ENCODE measurements at regions not wholly inside any gene's neighbourhood (a gene's known extent, or its start where the extent isn't known, plus 50 kb on each side); places are given as distances from the start of the nearest gene placed in this dataset.
"Not testable (repeated sequence)": the region's sequence is repeated elsewhere in the genome, so short reads cannot be mapped to it uniquely, and the experiment has no call there.

GRCh38 chrX:17944833-17945497 is 83.9 kb upstream of the RAI2 start:
- H4K20me1 ChIP-seq (ENCODE audit: insufficient read depth), result no peaks in the 10 kb centered on the region
- H3K4me2 ChIP-seq (ENCODE audit: low read length), result no peak overlapping the region
- H3K9me3 ChIP-seq (ENCODE audit: low read length), result no peaks in the 10 kb centered on the region
- no peaks in the 10 kb centered on the region for H3K79me2 ChIP-seq (replicated peaks; ENCODE audit: insufficient read depth, low read length)
- H2AFZ ChIP-seq (ENCODE audit: low read depth, low read length), result no peak overlapping the region
- H3K36me3 ChIP-seq (ENCODE audit: insufficient read depth, low read length), result no peaks in the 10 kb centered on the region
- H3K9me2 ChIP-seq (ENCODE audit: insufficient read depth, low read length), result no peaks in the 10 kb centered on the region
- H3F3A ChIP-seq (ENCODE audit: insufficient read depth, low read length, poor library complexity, severe bottlenecking), result no peaks in the 10 kb centered on the region
- no peak overlapping the region for H3K9ac ChIP-seq (ENCODE audit: low read length)
- H3K27ac ChIP-seq (ENCODE audit: low read length), result no peak overlapping the region
- no peak for TF ChIP-seq POLR2AphosphoS5 (IDR thresholded peaks at IDR 0.05)
- TF ChIP-seq SMC3 (conservative IDR thresholded peaks at IDR 0.05; ENCODE audit: poor library complexity), result no peak
- TF ChIP-seq CTCF (IDR thresholded peaks at IDR 0.05; ENCODE audit: poor library complexity, severe bottlenecking), result no peak
- no peak for TF ChIP-seq EP300 (conservative IDR thresholded peaks at IDR 0.05; ENCODE audit: poor library complexity, severe bottlenecking)
- TF ChIP-seq MXI1 (conservative IDR thresholded peaks at IDR 0.05; ENCODE audit: poor library complexity, severe bottlenecking), result no peak
- no peak for TF ChIP-seq TAF1 (IDR thresholded peaks at IDR 0.05; ENCODE audit: low read depth)
- no peak for TF ChIP-seq REST (IDR thresholded peaks at IDR 0.05; ENCODE audit: borderline replicate concordance)
- TF ChIP-seq RAD21 (conservative IDR thresholded peaks at IDR 0.05), result no peak
- no peak for TF ChIP-seq EZH2 (IDR thresholded peaks at IDR 0.05; ENCODE audit: borderline replicate concordance, insufficient read depth, low read length, poor library complexity, severe bottlenecking)
- no peaks in the 10 kb centered on the region for H3K27me3 ChIP-seq (ENCODE audit: insufficient read depth, low read depth, low read length)
- H3K4me3 ChIP-seq (ENCODE audit: low read length), result no peak overlapping the region

GRCh38 chrX:17941171-17941570 is 80.1 kb upstream of the RAI2 start:
- not testable (repeated sequence) for H3K27me3 ChIP-seq (ENCODE audit: insufficient read depth, low read depth, low read length); H3K79me2 ChIP-seq (replicated peaks; ENCODE audit: insufficient read depth, low read length); H2AFZ ChIP-seq (ENCODE audit: low read depth, low read length); H3K27ac ChIP-seq (ENCODE audit: low read length); H4K20me1 ChIP-seq (ENCODE audit: insufficient read depth); H3K4me2 ChIP-seq (ENCODE audit: low read length); H3K9ac ChIP-seq (ENCODE audit: low read length); H3K4me3 ChIP-seq (ENCODE audit: low read length); H3K36me3 ChIP-seq (ENCODE audit: insufficient read depth, low read length); H3K9me2 ChIP-seq (ENCODE audit: insufficient read depth, low read length); H3F3A ChIP-seq (ENCODE audit: insufficient read depth, low read length, poor library complexity, severe bottlenecking); H3K9me3 ChIP-seq (ENCODE audit: low read length)

- TF ChIP-seq REST (IDR thresholded peaks at IDR 0.05; ENCODE audit: borderline replicate concordance) (no peak), RAD21 (conservative IDR thresholded peaks at IDR 0.05) (no peak), CTCF (IDR thresholded peaks at IDR 0.05; ENCODE audit: poor library complexity, severe bottlenecking) (no peak), MXI1 (conservative IDR thresholded peaks at IDR 0.05; ENCODE audit: poor library complexity, severe bottlenecking) (no peak), EP300 (conservative IDR thresholded peaks at IDR 0.05; ENCODE audit: poor library complexity, severe bottlenecking) (no peak), TAF1 (IDR thresholded peaks at IDR 0.05; ENCODE audit: low read depth) (no peak), SMC3 (conservative IDR thresholded peaks at IDR 0.05; ENCODE audit: poor library complexity) (no peak), POLR2AphosphoS5 (IDR thresholded peaks at IDR 0.05) (no peak), EZH2 (IDR thresholded peaks at IDR 0.05; ENCODE audit: borderline replicate concordance, insufficient read depth, low read length, poor library complexity, severe bottlenecking) (no peak)
- H3K27ac ChIP-seq (ENCODE audit: low read length), result no peak overlapping the region
These were observed 78.6 kb upstream of the RAI2 start for GRCh38 chrX:17939724-17940123.

More at GRCh38 chrX:17939724-17940123, 78.6 kb upstream of the RAI2 start:
- Histone ChIP-seq H3K4me3 (ENCODE audit: low read length) (no peak overlapping the region), H4K20me1 (ENCODE audit: insufficient read depth) (no peaks in the 10 kb centered on the region), H2AFZ (ENCODE audit: low read depth, low read length) (no peak overlapping the region), H3K9ac (ENCODE audit: low read length) (no peak overlapping the region), H3K4me2 (ENCODE audit: low read length) (no peak overlapping the region), H3K9me2 (ENCODE audit: insufficient read depth, low read length) (no peaks in the 10 kb centered on the region), H3K9me3 (ENCODE audit: low read length) (no peaks in the 10 kb centered on the region), H3F3A (ENCODE audit: insufficient read depth, low read length, poor library complexity, severe bottlenecking) (no peaks in the 10 kb centered on the region), H3K36me3 (ENCODE audit: insufficient read depth, low read length) (no peaks in the 10 kb centered on the region), H3K79me2 (replicated peaks; ENCODE audit: insufficient read depth, low read length) (no peaks in the 10 kb centered on the region), H3K27me3 (ENCODE audit: insufficient read depth, low read depth, low read length) (no peaks in the 10 kb centered on the region)
